Hepatic stellate cell (primary cell): ENCODE measurements at regions not wholly inside any gene's neighbourhood (a gene's known extent, or its start where the extent isn't known, plus 50 kb on each side); places are given as distances from the start of the nearest gene placed in this dataset.

Source experiments
- DNase-seq: peaks from one replicate; pipeline ENCODE4 v3.0.0; 2011; ENCODE audit warnings: low spot score

- no peak for DNase-seq
Observed at GRCh38 chr1:98203466-98203865, 282.6 kb upstream of the DPYD start.

DNA sequence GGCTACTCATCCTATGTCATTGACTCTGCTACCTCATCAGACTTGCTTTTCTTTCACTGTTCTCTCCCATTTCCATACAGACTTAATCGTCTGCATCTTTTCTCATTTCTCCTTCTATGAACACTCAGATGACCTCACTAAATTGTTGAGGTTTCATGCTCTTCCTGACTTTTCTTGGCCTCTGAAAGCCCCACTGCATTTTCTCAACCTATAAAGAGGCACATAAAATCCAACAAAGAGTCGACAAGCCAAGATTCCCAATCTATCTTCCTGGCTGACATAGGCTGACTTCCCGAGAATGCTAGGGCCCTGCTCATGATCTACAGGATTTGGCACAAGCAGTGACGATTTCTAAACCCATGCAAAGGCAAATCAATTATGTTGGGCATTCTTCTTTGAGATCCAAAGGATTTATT lies 280.8 kb upstream of the DPYD start:
- no peak for DNase-seq

GRCh38 chr1:98197356-98197755 lies 276.5 kb upstream of the DPYD start:
- DNase-seq: no peak

GRCh38 chr1:98196012-98196411 lies 275.2 kb upstream of the DPYD start:
- no peak for DNase-seq

- no peak for DNase-seq
Observed at GRCh38 chr1:98188774-98189173, 267.9 kb upstream of the DPYD start.

GRCh38 chr1:98184856-98185255 lies 264.0 kb upstream of the DPYD start:
- DNase-seq: no peak

GRCh38 chr1:98181036-98181764 lies 260.4 kb upstream of the DPYD start:
- no peak for DNase-seq

DNA sequence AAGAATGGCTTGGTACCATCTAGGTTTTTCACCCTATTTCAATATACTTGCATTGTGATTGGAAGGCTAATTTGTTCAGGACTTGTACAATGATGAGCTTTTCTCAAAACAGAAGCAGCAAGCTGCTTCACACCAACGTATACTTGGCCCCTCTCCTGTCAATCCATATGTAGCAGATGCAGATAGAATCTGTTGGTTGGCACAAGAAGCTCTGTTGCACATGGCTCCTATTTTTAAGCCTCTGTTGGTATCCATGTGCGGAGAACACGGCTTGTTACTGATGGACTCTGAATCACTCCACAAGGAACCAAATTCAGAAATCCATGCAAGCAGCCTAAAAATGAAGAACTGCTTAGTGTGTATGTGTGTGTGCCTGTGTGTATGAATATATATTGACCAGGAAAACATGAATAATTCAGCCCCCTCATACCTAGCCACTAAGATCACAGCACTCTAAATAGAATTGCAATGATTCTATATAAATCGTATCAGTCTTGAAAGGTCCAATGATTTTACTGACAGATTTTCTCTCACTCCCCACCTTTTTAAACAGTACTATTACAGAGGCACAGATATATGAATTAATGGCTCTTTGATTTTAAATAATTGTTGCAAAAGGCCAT lies 258.4 kb upstream of the DPYD start:
- no peak for DNase-seq

GRCh38 chr1:98177751-98178150 lies 256.9 kb upstream of the DPYD start:
- no peak for DNase-seq

- no peak for DNase-seq
Observed at GRCh38 chr1:98176936-98177335, 256.1 kb upstream of the DPYD start.

DNA sequence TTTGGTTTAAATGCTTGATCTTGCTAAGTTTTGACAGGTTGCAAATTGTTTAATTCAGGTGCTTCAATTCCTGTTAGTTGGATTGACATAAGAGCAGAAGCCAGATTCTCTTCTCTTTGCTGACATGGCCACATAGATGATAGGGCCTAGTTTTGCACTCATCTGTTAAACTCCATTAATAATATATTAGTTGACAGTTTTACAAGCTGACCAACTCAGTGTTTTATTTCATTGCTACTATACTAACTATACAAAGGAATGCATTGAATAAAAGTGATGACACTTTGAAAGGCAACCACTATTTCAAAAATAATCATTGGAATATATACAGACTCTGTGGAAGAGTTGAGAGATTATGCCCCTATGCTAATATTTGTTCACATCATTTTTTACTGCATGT lies 255.6 kb upstream of the DPYD start:
- DNase-seq: no peak

DNA sequence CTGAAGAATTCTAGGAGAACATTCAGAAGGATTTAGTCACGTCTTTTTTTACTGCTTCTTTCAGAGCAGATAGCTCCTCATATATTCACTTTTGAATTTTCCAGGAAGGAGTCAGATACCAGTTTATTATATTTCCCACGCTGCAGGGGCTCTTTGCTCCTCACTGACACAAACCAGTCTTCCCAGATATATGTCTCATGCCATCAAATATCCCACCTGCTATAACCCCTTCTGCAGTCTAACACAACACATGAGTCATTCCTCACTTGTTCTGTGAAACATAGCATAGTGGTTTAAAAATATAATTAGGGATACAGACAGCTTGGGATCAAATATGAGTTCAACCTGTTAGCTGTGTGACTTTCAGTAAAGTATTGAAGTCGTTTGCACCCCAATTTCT lies 251.7 kb upstream of the DPYD start:
- no peak for DNase-seq

DNA sequence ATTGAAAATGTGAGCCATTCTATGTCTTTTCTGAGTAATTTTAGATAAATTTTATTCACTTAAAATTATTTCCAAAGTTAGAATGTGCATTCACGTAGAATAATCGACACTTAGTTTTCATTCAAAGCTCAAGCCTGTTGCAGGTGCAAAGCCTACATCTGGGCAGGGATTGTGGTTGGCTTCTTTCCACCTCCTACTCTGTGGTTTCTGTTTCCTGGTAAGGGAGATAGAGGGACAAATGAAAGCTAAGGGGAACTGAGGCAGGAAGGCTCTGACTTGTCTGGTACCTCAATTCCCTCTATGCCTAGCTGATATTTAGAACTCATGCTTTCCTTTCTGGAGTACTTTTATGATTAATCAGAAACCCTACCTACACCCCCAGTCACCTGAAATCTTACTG lies 251.2 kb upstream of the DPYD start:
- DNase-seq: no peak

GRCh38 chr1:98164509-98164908 lies 243.7 kb upstream of the DPYD start:
- no peak for DNase-seq

- DNase-seq: no peak
Observed at GRCh38 chr1:98157524-98158313, 236.9 kb upstream of the DPYD start.

DNA sequence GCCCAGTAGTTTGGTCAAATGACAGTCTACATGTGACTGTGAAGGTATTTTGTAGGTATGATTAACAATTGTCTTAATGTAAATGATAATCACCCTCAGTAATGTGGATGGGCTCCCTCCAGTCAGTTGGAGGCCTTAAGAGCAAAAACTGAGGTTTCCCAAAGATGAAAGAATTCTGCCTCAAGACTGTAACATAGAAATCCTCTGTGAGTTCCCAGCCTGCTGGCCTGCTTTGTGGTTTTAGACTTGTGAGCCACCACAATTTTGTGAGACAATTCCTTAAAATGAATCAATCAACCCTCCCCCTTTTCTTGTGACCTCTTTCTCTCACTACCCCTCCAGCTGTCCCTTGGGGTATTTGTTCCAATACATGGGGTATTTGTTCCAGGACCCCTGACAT lies 226.4 kb upstream of the DPYD start:
- no peak for DNase-seq

DNA sequence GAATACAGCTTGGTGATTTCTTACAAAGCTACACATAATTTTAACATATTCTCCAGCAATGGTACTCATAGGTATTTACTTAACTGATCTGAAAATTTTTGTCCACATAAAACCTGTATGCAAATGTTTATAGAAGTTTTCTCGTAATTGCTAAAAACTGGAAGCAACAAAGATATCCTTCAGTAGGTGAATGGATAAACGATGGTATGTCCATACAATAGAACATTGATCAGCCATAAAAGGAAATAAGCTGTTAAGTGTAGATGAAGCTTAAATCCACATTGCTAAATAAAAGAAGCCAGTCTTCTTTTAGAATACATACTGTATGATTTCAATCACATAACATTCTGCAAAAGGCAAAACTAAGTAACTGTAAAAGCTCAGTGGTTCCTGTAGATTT lies 224.8 kb upstream of the DPYD start:
- DNase-seq: no peak

GRCh38 chr1:98143403-98143802 lies 222.6 kb upstream of the DPYD start:
- DNase-seq: no peak

DNA sequence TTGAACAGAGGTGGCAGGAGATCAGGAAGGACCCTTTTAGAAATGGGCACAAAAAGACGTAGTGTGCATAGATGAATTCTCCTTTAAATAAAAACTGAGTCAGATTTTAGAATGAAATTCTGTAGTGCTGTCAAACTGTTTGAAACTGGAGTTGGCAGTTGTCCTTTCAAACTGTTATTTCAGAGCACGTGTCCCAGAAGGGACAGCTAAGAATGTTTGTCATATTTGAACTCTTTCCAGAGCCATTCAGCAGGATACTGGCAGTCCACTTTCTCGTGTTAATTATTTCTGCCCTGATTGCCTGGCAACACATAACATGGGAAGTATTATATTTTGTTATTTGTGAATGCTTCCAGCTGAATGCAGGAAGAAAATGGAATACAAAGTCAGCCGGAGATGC lies 212.3 kb upstream of the DPYD start:
- DNase-seq: no peak

- DNase-seq: no peak
Observed at GRCh38 chr1:98130408-98130807, 209.6 kb upstream of the DPYD start.

- no peak for DNase-seq
Observed at GRCh38 chr1:98129491-98129890, 208.7 kb upstream of the DPYD start.

DNA sequence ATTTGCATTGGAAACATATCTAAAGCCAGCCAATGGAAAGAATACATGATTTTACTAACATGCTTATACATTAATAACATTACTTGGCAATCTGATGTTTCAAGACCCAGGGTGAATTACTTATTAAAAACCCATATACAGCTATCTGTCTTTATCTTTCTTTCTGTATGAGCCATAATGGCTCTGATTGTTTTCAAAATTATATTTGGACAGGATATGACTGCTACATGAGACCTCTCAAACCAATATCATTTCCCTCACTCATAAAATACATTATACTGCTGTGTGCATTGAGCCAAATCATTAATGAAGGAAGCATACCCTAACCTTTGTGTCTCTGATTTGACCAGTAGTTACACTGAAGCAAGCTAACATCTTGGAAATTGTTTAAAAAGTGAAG lies 205.9 kb upstream of the DPYD start:
- no peak for DNase-seq

DNA sequence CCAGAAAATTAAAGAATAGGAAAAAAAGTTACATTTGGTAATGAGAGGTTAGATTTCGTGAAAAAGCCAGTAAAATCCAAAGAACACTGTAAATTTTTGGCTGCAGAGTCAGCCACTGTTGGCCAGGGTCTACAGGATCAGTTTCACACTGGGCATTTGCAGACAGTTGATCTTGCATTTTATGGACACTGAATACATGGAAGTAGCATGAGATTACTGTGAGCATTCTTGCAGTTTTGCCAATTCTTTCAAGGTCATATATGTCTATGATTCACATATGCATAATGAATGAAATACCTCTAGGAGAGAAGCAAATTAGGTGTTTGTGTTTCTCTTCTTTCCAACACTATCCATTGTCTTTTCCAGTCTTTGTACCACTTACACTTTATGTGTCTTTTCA lies 200.8 kb upstream of the DPYD start:
- DNase-seq: no peak
